Body of pancreas (tissue), 4 donors: ENCODE measurements at regions not wholly inside any gene's neighbourhood (a gene's known extent, or its start where the extent isn't known, plus 50 kb on each side); places are given as distances from the start of the nearest gene placed in this dataset.
"Not testable (repeated sequence)": the region's sequence is repeated elsewhere in the genome, so short reads cannot be mapped to it uniquely, and the experiment has no call there.

Experiments
- ATAC-seq: fragments of 150-250 bp; one replicate; pipeline ENCODE4 v1.9.1; 2016
- DNase-seq, 4 donors: peaks; one replicate each; pipeline ENCODE4 v3.0.0-alpha.2; 2019
- H3K27ac ChIP-seq, 4 donors: fragments of 200-600 bp; sonication (generic); 1 replicate in 3 of 4; 2 replicates in 1 of 4; pipeline versions ENCODE4 v1.5.1 to v1.6.1; 2016 to 2019; ENCODE audit warnings: mild to moderate bottlenecking in 1 of 4, mixed read lengths in 1 of 4, moderate library complexity in 1 of 4
- H3K27me3 ChIP-seq, 2 donors: fragments of 200-600 bp; sonication (generic); one replicate each; pipeline ENCODE4 v1.6.0; 2016; ENCODE audit warnings: mild to moderate bottlenecking in 1 of 2
- H3K36me3 ChIP-seq, 2 donors: fragments of 200-600 bp; sonication (generic); replicated peaks in 1 of 2; 2 replicates each; pipeline ENCODE4 v1.5.1; 2016; ENCODE audit warnings: low read depth in 2 of 2; ENCODE audit not compliant: insufficient read depth in 1 of 2
- H3K4me1 ChIP-seq: fragments of 200-600 bp; sonication (generic); one replicate; pipeline ENCODE4 v1.6.0; 2016
- H3K4me3 ChIP-seq, 2 donors: fragments of 200-600 bp; sonication (generic); 1 replicate in 1 of 2; 2 replicates in 1 of 2; pipeline ENCODE4 v1.5.1; 2016 to 2019
- H3K9me3 ChIP-seq, 3 donors: fragments of 200-600 bp; sonication (generic); 1 replicate in 2 of 3; 2 replicates in 1 of 3; pipeline ENCODE4 v1.5.1; 2016
- WGBS, 2 donors: methylation state at CpG; one replicate each; pipeline ENCODE4 v1.1.5; 2017; 5-methylcytosine and 5-hydroxymethylcytosine counted together
- intact Hi-C: fragments of 100-400 bp; cut with DNase I; formaldehyde crosslinking; loops from one replicate; pipeline ENCODE4 v1.15.1; 2023

DNA sequence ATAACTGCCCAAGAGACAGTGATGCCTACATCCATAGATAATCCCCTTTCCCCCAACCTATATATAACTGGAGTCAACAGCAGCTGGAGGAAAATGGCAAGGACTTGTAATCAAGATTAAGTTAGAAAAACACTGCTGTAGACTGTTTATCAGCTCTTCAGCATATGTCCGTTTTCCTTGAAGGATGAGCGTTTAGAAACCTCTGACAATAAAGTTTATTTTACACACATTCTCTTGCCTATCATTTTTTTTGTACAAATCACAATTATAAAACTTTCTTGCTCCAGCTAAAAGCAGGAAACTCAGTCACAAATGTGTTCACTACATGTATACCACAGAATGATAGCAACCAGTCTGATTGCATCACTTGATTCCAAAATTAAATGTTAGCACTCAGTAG, 50.8 kb downstream of the PPIAL4G start:
- 57 to 67% methylated on average over 2 of the region's 2 CpGs for WGBS, 2 donors
- DNase-seq, H3K9me3 ChIP-seq, H3K36me3 ChIP-seq, H3K27me3 ChIP-seq, ATAC-seq, H3K27ac ChIP-seq, H3K4me3 ChIP-seq, intact Hi-C loops: not testable (repeated sequence)
- H3K4me1 ChIP-seq = peaks cover 16% of the 10 kb centered on the region

GRCh38 chr1:148429856-148430255, 53.2 kb downstream of the PPIAL4G start:
- H3K27ac ChIP-seq, H3K27me3 ChIP-seq, H3K4me3 ChIP-seq, H3K9me3 ChIP-seq, ATAC-seq, intact Hi-C loops, H3K36me3 ChIP-seq: not testable (repeated sequence)
- peak in 3 of 4 donors; percentile 21 to 56 (median 32) for DNase-seq
- peaks cover 20% of the 10 kb centered on the region for H3K4me1 ChIP-seq

- H3K9me3 ChIP-seq, ATAC-seq, H3K36me3 ChIP-seq, H3K27me3 ChIP-seq, intact Hi-C loops, H3K27ac ChIP-seq, DNase-seq, H3K4me3 ChIP-seq: not testable (repeated sequence)
- peaks cover 28% of the 10 kb centered on the region for H3K4me1 ChIP-seq
- WGBS, 2 donors = 80 to 89% methylated on average over 2 of the region's 2 CpGs
Observed at GRCh38 chr1:148426940-148427611, 56.0 kb downstream of the PPIAL4G start.

DNA sequence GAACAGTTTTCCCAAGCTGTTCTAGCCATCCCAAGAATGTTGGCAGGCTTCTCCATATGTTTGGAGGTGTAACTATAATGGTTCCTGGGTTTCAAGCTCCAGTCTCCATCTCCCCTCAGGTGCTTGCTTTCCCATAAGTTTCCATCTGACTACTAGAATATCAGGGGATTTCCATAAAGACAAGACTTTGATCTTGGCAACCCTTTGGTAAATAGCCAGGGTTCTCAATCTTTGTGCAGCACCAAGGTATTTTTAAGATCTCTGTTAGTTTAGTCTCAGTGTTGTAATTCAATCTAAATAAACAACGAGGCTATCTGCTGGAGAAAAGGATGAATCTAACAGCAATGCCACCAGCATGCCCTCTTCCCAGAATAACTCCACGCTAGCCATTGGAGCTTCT, 56.7 kb downstream of the PPIAL4G start:
- H3K27ac ChIP-seq, ATAC-seq, DNase-seq, H3K9me3 ChIP-seq, H3K27me3 ChIP-seq, intact Hi-C loops, H3K36me3 ChIP-seq, H3K4me3 ChIP-seq: not testable (repeated sequence)
- H3K4me1 ChIP-seq = peaks cover 28% of the 10 kb centered on the region
- WGBS, 2 donors = 60 to 70% methylated on average over 2 of the region's 2 CpGs

DNA sequence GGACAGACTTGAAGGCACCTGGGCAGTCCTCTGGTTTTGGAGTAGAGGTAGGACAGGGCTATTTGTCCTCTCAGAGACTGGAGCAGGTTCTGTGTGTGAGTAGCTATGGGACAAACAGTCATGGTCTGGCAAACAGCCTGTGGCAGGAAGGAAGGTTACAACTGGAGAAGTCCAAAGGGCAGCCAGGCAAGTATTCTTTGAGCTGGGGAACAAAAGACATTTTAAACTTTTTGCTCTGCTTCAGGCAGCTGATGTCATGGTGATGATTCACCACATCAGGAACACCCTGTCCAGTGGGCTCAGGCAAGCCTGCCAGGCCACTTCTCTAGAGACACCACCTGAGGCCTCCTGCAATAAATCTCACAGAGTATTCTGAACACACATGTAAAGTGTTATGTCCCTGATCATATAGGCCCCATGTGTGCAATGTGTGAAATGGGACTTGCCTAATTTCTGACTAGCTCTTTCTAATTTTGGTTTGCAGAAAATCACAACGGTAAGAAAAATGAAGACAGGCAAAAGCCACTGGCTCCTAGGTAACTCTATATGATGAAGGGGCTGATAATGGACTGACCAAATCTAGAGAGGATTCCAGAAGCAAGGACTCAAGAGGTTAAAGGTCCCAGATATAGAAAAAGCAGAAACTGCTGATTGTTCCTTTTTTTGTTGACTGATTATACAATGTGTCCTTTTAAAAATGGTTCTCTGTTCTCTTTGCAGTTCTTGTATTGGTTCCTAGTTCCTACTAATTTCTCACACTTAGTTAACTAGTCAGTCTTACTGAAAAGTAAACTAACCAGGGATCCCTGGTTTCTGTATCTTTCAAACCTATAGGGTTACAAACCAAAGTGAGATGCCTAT, 58.7 kb downstream of the PPIAL4G start:
- Histone ChIP-seq H3K27ac (peak overlapping the region in 2 of 4 donors; percentile 59 to 62), H3K4me1 (peaks cover 22% of the 10 kb centered on the region)
- intact Hi-C loops, H3K36me3 ChIP-seq, H3K4me3 ChIP-seq, H3K9me3 ChIP-seq, H3K27me3 ChIP-seq: not testable (repeated sequence)
- WGBS, 2 donors = 59 to 95% methylated on average over 1 of the region's 1 CpG
- ATAC-seq (peak; percentile 87), DNase-seq (peak; percentile 63 to 82 (median 75))

- WGBS, 2 donors = 100% methylated on average over 3 of the region's 4 CpGs; no CpG with 5 or more reads in 1 of the 2 donors
- ATAC-seq, DNase-seq, H3K9me3 ChIP-seq, H3K36me3 ChIP-seq, H3K27me3 ChIP-seq, intact Hi-C loops, H3K27ac ChIP-seq, H3K4me3 ChIP-seq: not testable (repeated sequence)
- peaks cover 22% of the 10 kb centered on the region for H3K4me1 ChIP-seq
Observed at GRCh38 chr1:148422921-148423320, 60.2 kb downstream of the PPIAL4G start.

- ATAC-seq, H3K9me3 ChIP-seq, H3K4me1 ChIP-seq, H3K36me3 ChIP-seq, DNase-seq, H3K4me3 ChIP-seq, intact Hi-C loops, H3K27me3 ChIP-seq, H3K27ac ChIP-seq: not testable (repeated sequence)
- WGBS, 2 donors = 82 to 96% methylated on average over 3 of the region's 3 CpGs
Observed at GRCh38 chr1:148417241-148417640, 65.9 kb downstream of the PPIAL4G start.

GRCh38 chr1:148413385-148413784, 69.7 kb downstream of the PPIAL4G start:
- H3K4me1 ChIP-seq, DNase-seq, H3K36me3 ChIP-seq, ATAC-seq, H3K27ac ChIP-seq, H3K9me3 ChIP-seq, intact Hi-C loops, H3K4me3 ChIP-seq, H3K27me3 ChIP-seq: not testable (repeated sequence)
- 94 to 97% methylated on average over 2 of the region's 2 CpGs for WGBS, 2 donors

GRCh38 chr1:148404786-148405568, 78.1 kb downstream of the PPIAL4G start:
- H3K9me3 ChIP-seq, ATAC-seq, H3K4me3 ChIP-seq, intact Hi-C loops, H3K4me1 ChIP-seq, H3K27ac ChIP-seq, DNase-seq, H3K36me3 ChIP-seq, H3K27me3 ChIP-seq: not testable (repeated sequence)
- WGBS, 2 donors = 90 to 96% methylated on average over 28 to 29 of the region's 30 CpGs

- intact Hi-C loops, H3K27me3 ChIP-seq, H3K36me3 ChIP-seq, H3K9me3 ChIP-seq, H3K4me3 ChIP-seq, H3K4me1 ChIP-seq, DNase-seq, H3K27ac ChIP-seq, ATAC-seq: not testable (repeated sequence)
- 94 to 100% methylated on average over 2 of the region's 2 CpGs for WGBS, 2 donors
Observed at GRCh38 chr1:148403925-148404324, 79.2 kb downstream of the PPIAL4G start.

GRCh38 chr1:148403085-148403456, 80.0 kb downstream of the PPIAL4G start:
- intact Hi-C loops, DNase-seq, H3K9me3 ChIP-seq, H3K4me1 ChIP-seq, H3K4me3 ChIP-seq, H3K36me3 ChIP-seq, H3K27me3 ChIP-seq: not testable (repeated sequence)
- peak; percentile 12 for ATAC-seq
- 33 to 36% methylated on average over 3 to 4 of the region's 7 CpGs for WGBS, 2 donors
- H3K27ac ChIP-seq = peak overlapping the region in 1 of 4 donors; percentile 52
